ENCODE measurements at regions not wholly inside any gene's neighbourhood (a gene's known extent, or its start where the extent isn't known, plus 50 kb on each side); places are given as distances from the start of the nearest gene placed in this dataset.

GRCh38 chr15:99921101-99921500 is 187.9 kb upstream of the LYSMD4 start:
- no peak for DNase-seq

GRCh38 chr15:99918072-99918471 is 184.8 kb upstream of the LYSMD4 start:
- DNase-seq = no peak

- DNase-seq = no peak
Measured at GRCh38 chr15:99917252-99917651, 184.0 kb upstream of the LYSMD4 start.

- DNase-seq = no peak
Measured at GRCh38 chr15:99916668-99917223, 183.5 kb upstream of the LYSMD4 start.

- DNase-seq = no peak
Measured at GRCh38 chr15:99914723-99915122, 181.5 kb upstream of the LYSMD4 start.

GRCh38 chr15:99911816-99912215 is 178.6 kb upstream of the LYSMD4 start:
- DNase-seq = no peak

- peak; percentile 18 for DNase-seq
Measured at GRCh38 chr15:99909592-99910295, 176.5 kb upstream of the LYSMD4 start.

- DNase-seq = no peak
Measured at GRCh38 chr15:99907698-99908097, 174.5 kb upstream of the LYSMD4 start.

GRCh38 chr15:99906793-99907192 is 173.6 kb upstream of the LYSMD4 start:
- DNase-seq = no peak

GRCh38 chr15:99906311-99906710 is 173.1 kb upstream of the LYSMD4 start:
- DNase-seq = no peak

GRCh38 chr15:99902248-99902928 is 169.2 kb upstream of the LYSMD4 start:
- DNase-seq = no peak

- no peak for DNase-seq
Measured at GRCh38 chr15:99895956-99896311, 162.7 kb upstream of the LYSMD4 start.

GRCh38 chr15:99895189-99895955 is 162.1 kb upstream of the LYSMD4 start:
- no peak for DNase-seq

GRCh38 chr15:99878835-99879234 is 145.6 kb upstream of the LYSMD4 start:
- no peak for DNase-seq

- no peak for DNase-seq
Measured at GRCh38 chr15:99873451-99873850, 140.2 kb upstream of the LYSMD4 start.

- DNase-seq = no peak
Measured at GRCh38 chr15:99863550-99864198, 130.4 kb upstream of the LYSMD4 start.

GRCh38 chr15:99857836-99858235 is 124.6 kb upstream of the LYSMD4 start:
- no peak for DNase-seq

GRCh38 chr15:99850517-99850916 is 117.3 kb upstream of the LYSMD4 start:
- DNase-seq = no peak

- DNase-seq = no peak
Measured at GRCh38 chr15:99845009-99845408, 111.8 kb upstream of the LYSMD4 start.

- no peak for DNase-seq
Measured at GRCh38 chr15:99844150-99844549, 110.9 kb upstream of the LYSMD4 start.

GRCh38 chr15:99842071-99842470 is 108.8 kb upstream of the LYSMD4 start:
- DNase-seq = no peak

GRCh38 chr15:99826157-99826780 is 93.0 kb upstream of the LYSMD4 start:
- no peak for DNase-seq

GRCh38 chr15:99823346-99823745 is 90.1 kb upstream of the LYSMD4 start:
- no peak for DNase-seq

Data from NCI-H524 treated with DMSO at 0.1 percent for 48 hours (cell line).